OCI-LY1 (cell line): ENCODE measurements at regions not wholly inside any gene's neighbourhood (a gene's known extent, or its start where the extent isn't known, plus 50 kb on each side); places are given as distances from the start of the nearest gene placed in this dataset.

Source experiments
- H2AFZ ChIP-seq: fragments of 200-600 bp; sonication (generic), shearing (Covaris generic); 2 replicates; pipeline ENCODE4 v1.6.0; 2014; ENCODE audit warnings: antibody characterized with exemption, mild to moderate bottlenecking, low read length
- H3F3A ChIP-seq: fragments of 200-600 bp; sonication (generic), shearing (Covaris generic); 2 replicates; pipeline ENCODE4 v1.6.0; 2014; ENCODE audit warnings: mild to moderate bottlenecking, antibody characterized with exemption, low read length, moderate library complexity; ENCODE audit not compliant: insufficient read depth
- H3K27ac ChIP-seq: fragments of 200-600 bp; sonication (generic); 2 replicates; pipeline ENCODE4 v1.5.1; 2014; ENCODE audit warnings: low read length, mixed run types, mild to moderate bottlenecking, low read depth; ENCODE audit not compliant: poor library complexity, severe bottlenecking
- H3K27me3 ChIP-seq: fragments of 200-600 bp; sonication (generic); 2 replicates; pipeline ENCODE4 v1.6.0; 2014; ENCODE audit warnings: antibody characterized with exemption, mild to moderate bottlenecking, low read length, moderate library complexity; ENCODE audit not compliant: insufficient read depth
- H3K36me3 ChIP-seq: fragments of 200-600 bp; sonication (generic); 2 replicates; pipeline ENCODE4 v1.6.1; 2014; ENCODE audit warnings: mild to moderate bottlenecking, antibody characterized with exemption, low read length, moderate library complexity, mixed read lengths; ENCODE audit not compliant: insufficient read depth
- H3K4me1 ChIP-seq: fragments of 200-600 bp; sonication (generic); 2 replicates; pipeline ENCODE4 v1.5.1; 2014; ENCODE audit warnings: mild to moderate bottlenecking, low read length, moderate library complexity; ENCODE audit not compliant: insufficient read depth, severe bottlenecking
- H3K4me2 ChIP-seq: fragments of 200-600 bp; sonication (generic), shearing (Covaris generic); 2 replicates; pipeline ENCODE4 v1.6.1; 2014; ENCODE audit warnings: low read length
- H3K4me3 ChIP-seq: fragments of 200-600 bp; sonication (generic); 2 replicates; pipeline ENCODE4 v1.5.1; 2014; ENCODE audit warnings: low read length, low read depth, mild to moderate bottlenecking, mixed read lengths; ENCODE audit not compliant: poor library complexity, severe bottlenecking
- H3K79me2 ChIP-seq: fragments of 200-600 bp; shearing (Covaris generic); 2 replicates; pipeline ENCODE4 v1.6.1; 2016; ENCODE audit warnings: mixed run types, low read length, mixed read lengths; ENCODE audit not compliant: insufficient read depth
- H3K9ac ChIP-seq: fragments of 200-600 bp; sonication (generic), shearing (Covaris generic); 2 replicates; pipeline ENCODE4 v1.6.1; 2014; ENCODE audit warnings: mild to moderate bottlenecking, low read length, mixed read lengths
- H3K9me2 ChIP-seq: fragments of 200-600 bp; sonication (generic), shearing (Covaris generic); 2 replicates; pipeline ENCODE4 v1.6.1; 2014; ENCODE audit warnings: low read depth, mild to moderate bottlenecking, low read length, mixed read lengths
- H3K9me3 ChIP-seq: fragments of 200-600 bp; shearing (Covaris generic); 2 replicates; pipeline ENCODE4 v1.6.1; 2014; ENCODE audit warnings: low read length, mixed read lengths
- H4K20me1 ChIP-seq: fragments of 200-600 bp; sonication (generic), shearing (Covaris generic); 2 replicates; pipeline ENCODE4 v1.6.0; 2016; ENCODE audit warnings: mild to moderate bottlenecking, low read length; ENCODE audit not compliant: insufficient read depth
- CTCF ChIP-seq: fragments of 200-600 bp; sonication (generic), shearing (Covaris generic); IDR thresholded peaks from 2 replicates; pipeline ENCODE4 v1.5.1; 2017; ENCODE audit warnings: mild to moderate bottlenecking, antibody characterized with exemption, low read length, moderate library complexity, mixed read lengths
- EZH2 ChIP-seq: fragments of 200-600 bp; sonication (generic), shearing (Covaris generic); IDR thresholded peaks from 2 replicates; pipeline ENCODE4 v1.8.0; 2017; ENCODE audit warnings: borderline replicate concordance, mixed run types, mild to moderate bottlenecking, antibody characterized with exemption, low read length, moderate library complexity, mixed read lengths

GRCh38 chr6:153942361-153942760 is 96.7 kb upstream of the OPRM1 start:
- H3K4me3 ChIP-seq, result no peak overlapping the region
- H3K9me3 ChIP-seq, result no peaks in the 10 kb centered on the region
- no peaks in the 10 kb centered on the region for H3F3A ChIP-seq
- no peaks in the 10 kb centered on the region for H3K9me2 ChIP-seq
- H3K4me2 ChIP-seq, result no peak overlapping the region
- H4K20me1 ChIP-seq, result no peaks in the 10 kb centered on the region
- H3K36me3 ChIP-seq, result no peaks in the 10 kb centered on the region
- no peaks in the 10 kb centered on the region for H3K27me3 ChIP-seq
- no peak overlapping the region for H2AFZ ChIP-seq
- H3K9ac ChIP-seq, result no peak overlapping the region
- TF ChIP-seq CTCF (no peak), EZH2 (no peak)
- no peak overlapping the region for H3K27ac ChIP-seq
- no peaks in the 10 kb centered on the region for H3K4me1 ChIP-seq
- H3K79me2 ChIP-seq, result no peaks in the 10 kb centered on the region

GRCh38 chr6:153941768-153942167 is 97.3 kb upstream of the OPRM1 start:
- no peak overlapping the region for H3K9ac ChIP-seq
- H3K27me3 ChIP-seq, result no peaks in the 10 kb centered on the region
- H3K9me2 ChIP-seq, result no peaks in the 10 kb centered on the region
- H3K9me3 ChIP-seq, result no peaks in the 10 kb centered on the region
- H3K4me2 ChIP-seq, result no peak overlapping the region
- H3K4me1 ChIP-seq, result no peaks in the 10 kb centered on the region
- H3K79me2 ChIP-seq, result no peaks in the 10 kb centered on the region
- TF ChIP-seq EZH2 (no peak), CTCF (no peak)
- H3K36me3 ChIP-seq, result no peaks in the 10 kb centered on the region
- no peaks in the 10 kb centered on the region for H3F3A ChIP-seq
- H3K27ac ChIP-seq, result no peak overlapping the region
- H2AFZ ChIP-seq, result no peak overlapping the region
- H3K4me3 ChIP-seq, result no peak overlapping the region
- no peaks in the 10 kb centered on the region for H4K20me1 ChIP-seq

GRCh38 chr6:153938876-153939275 is 100.2 kb upstream of the OPRM1 start:
- H3K36me3 ChIP-seq, result no peaks in the 10 kb centered on the region
- no peak overlapping the region for H3K27ac ChIP-seq

More at GRCh38 chr6:153938876-153939275, 100.2 kb upstream of the OPRM1 start:
- no peak overlapping the region for H3K4me3 ChIP-seq
- no peaks in the 10 kb centered on the region for H3K27me3 ChIP-seq
- no peaks in the 10 kb centered on the region for H3K9me3 ChIP-seq
- H3K4me2 ChIP-seq, result no peak overlapping the region
- no peaks in the 10 kb centered on the region for H4K20me1 ChIP-seq
- no peak overlapping the region for H3K9ac ChIP-seq
- H3K79me2 ChIP-seq, result no peaks in the 10 kb centered on the region
- no peaks in the 10 kb centered on the region for H3K4me1 ChIP-seq
- no peaks in the 10 kb centered on the region for H3F3A ChIP-seq
- H3K9me2 ChIP-seq, result no peaks in the 10 kb centered on the region
- no peak overlapping the region for H2AFZ ChIP-seq
- TF ChIP-seq EZH2 (no peak), CTCF (no peak)
